Mucosa of rectum (tissue), 2 donors: ENCODE measurements at regions not wholly inside any gene's neighbourhood (a gene's known extent, or its start where the extent isn't known, plus 50 kb on each side); places are given as distances from the start of the nearest gene placed in this dataset.

Experiments used
- H3K27ac ChIP-seq, 2 donors: one replicate each; pipeline ENCODE4 v1.7.0; 2013; ENCODE audit warnings: inconsistent platforms in 2 of 2, low read depth in 2 of 2, low read length in 2 of 2
- H3K27me3 ChIP-seq, 2 donors: one replicate each; pipeline ENCODE4 v1.7.0; 2013; ENCODE audit warnings: low read length in 2 of 2; ENCODE audit not compliant: control insufficient read depth in 2 of 2, insufficient read depth in 2 of 2
- H3K36me3 ChIP-seq, 2 donors: one replicate each; pipeline ENCODE4 v1.7.0; 2013; ENCODE audit warnings: low read length in 2 of 2; ENCODE audit not compliant: control insufficient read depth in 2 of 2, insufficient read depth in 2 of 2
- H3K4me1 ChIP-seq, 2 donors: one replicate each; pipeline ENCODE4 v1.7.0; 2013; ENCODE audit warnings: low read length in 2 of 2, mild to moderate bottlenecking in 1 of 2; ENCODE audit not compliant: control insufficient read depth in 2 of 2, insufficient read depth in 2 of 2
- H3K4me3 ChIP-seq, 2 donors: one replicate each; pipeline ENCODE4 v1.7.0; 2013; ENCODE audit warnings: low read length in 2 of 2
- H3K9ac ChIP-seq, 2 donors: one replicate each; pipeline ENCODE4 v1.7.0; 2013; ENCODE audit warnings: low read length in 2 of 2, low read depth in 1 of 2, mild to moderate bottlenecking in 1 of 2
- H3K9me3 ChIP-seq, 2 donors: one replicate each; pipeline ENCODE4 v1.7.0; 2013; ENCODE audit warnings: low read length in 2 of 2; ENCODE audit not compliant: control insufficient read depth in 2 of 2
- donor health status: healthy.
- donor health status: Normal muscosa, but diverticular disease.

- Histone ChIP-seq H3K4me3 (no peak overlapping the region), H3K27ac (no peak overlapping the region), H3K36me3 (no peaks in the 10 kb centered on the region), H3K27me3 (no peaks in the 10 kb centered on the region), H3K4me1 (no peaks in the 10 kb centered on the region), H3K9me3 (no peaks in the 10 kb centered on the region), H3K9ac (no peak overlapping the region)
Observed at GRCh38 chr18:78165525-78165924, 814.1 kb upstream of the SALL3 start.

GRCh38 chr18:78168526-78168925, 811.1 kb upstream of the SALL3 start:
- Histone ChIP-seq H3K27me3 (no peaks in the 10 kb centered on the region), H3K27ac (no peak overlapping the region), H3K4me1 (no peaks in the 10 kb centered on the region), H3K36me3 (no peaks in the 10 kb centered on the region), H3K9ac (no peak overlapping the region), H3K4me3 (no peak overlapping the region), H3K9me3 (peaks cover 0 to 2% of the 10 kb centered on the region in 2 donors)

GRCh38 chr18:78169174-78169864, 810.3 kb upstream of the SALL3 start:
- H3K36me3 ChIP-seq, result no peaks in the 10 kb centered on the region
- no peak overlapping the region for H3K27ac ChIP-seq
- peaks cover 0 to 2% of the 10 kb centered on the region in 2 donors for H3K9me3 ChIP-seq
- no peak overlapping the region for H3K4me3 ChIP-seq
- no peak overlapping the region for H3K9ac ChIP-seq
- H3K27me3 ChIP-seq, result no peaks in the 10 kb centered on the region
- H3K4me1 ChIP-seq, result no peaks in the 10 kb centered on the region

GRCh38 chr18:78171954-78172353, 807.7 kb upstream of the SALL3 start:
- Histone ChIP-seq H3K4me3 (no peak overlapping the region), H3K9me3 (peaks cover 0 to 2% of the 10 kb centered on the region in 2 donors), H3K27me3 (no peaks in the 10 kb centered on the region), H3K27ac (no peak overlapping the region), H3K36me3 (no peaks in the 10 kb centered on the region), H3K9ac (no peak overlapping the region), H3K4me1 (no peaks in the 10 kb centered on the region)

- peaks cover 0 to 2% of the 10 kb centered on the region in 2 donors for H3K9me3 ChIP-seq
- no peaks in the 10 kb centered on the region for H3K36me3 ChIP-seq
- H3K9ac ChIP-seq, result no peak overlapping the region
- no peak overlapping the region for H3K27ac ChIP-seq
- H3K4me3 ChIP-seq, result no peak overlapping the region
- no peaks in the 10 kb centered on the region for H3K4me1 ChIP-seq
- H3K27me3 ChIP-seq, result no peaks in the 10 kb centered on the region
Observed at GRCh38 chr18:78174737-78175136, 804.9 kb upstream of the SALL3 start.

GRCh38 chr18:78178812-78179211, 800.8 kb upstream of the SALL3 start:
- no peak overlapping the region for H3K4me3 ChIP-seq
- no peak overlapping the region for H3K9ac ChIP-seq
- H3K36me3 ChIP-seq, result no peaks in the 10 kb centered on the region
- H3K27me3 ChIP-seq, result no peaks in the 10 kb centered on the region
- no peak overlapping the region for H3K27ac ChIP-seq
- no peaks in the 10 kb centered on the region for H3K9me3 ChIP-seq
- H3K4me1 ChIP-seq, result no peaks in the 10 kb centered on the region

GRCh38 chr18:78180741-78181140, 798.9 kb upstream of the SALL3 start:
- no peak overlapping the region for H3K4me3 ChIP-seq
- no peak overlapping the region for H3K27ac ChIP-seq
- no peaks in the 10 kb centered on the region for H3K27me3 ChIP-seq
- no peaks in the 10 kb centered on the region for H3K4me1 ChIP-seq
- no peaks in the 10 kb centered on the region for H3K9me3 ChIP-seq
- H3K36me3 ChIP-seq, result no peaks in the 10 kb centered on the region
- no peak overlapping the region for H3K9ac ChIP-seq

- Histone ChIP-seq H3K27me3 (no peaks in the 10 kb centered on the region), H3K9me3 (no peaks in the 10 kb centered on the region), H3K36me3 (no peaks in the 10 kb centered on the region), H3K4me3 (no peak overlapping the region), H3K4me1 (no peaks in the 10 kb centered on the region), H3K9ac (no peak overlapping the region), H3K27ac (no peak overlapping the region)
Observed at GRCh38 chr18:78183815-78184214, 795.8 kb upstream of the SALL3 start.

GRCh38 chr18:78191276-78191675, 788.3 kb upstream of the SALL3 start:
- H3K4me1 ChIP-seq, result no peaks in the 10 kb centered on the region
- H3K27me3 ChIP-seq, result no peaks in the 10 kb centered on the region
- no peaks in the 10 kb centered on the region for H3K36me3 ChIP-seq
- no peak overlapping the region for H3K4me3 ChIP-seq
- H3K9me3 ChIP-seq, result peaks cover 0 to 3% of the 10 kb centered on the region in 2 donors
- H3K9ac ChIP-seq, result no peak overlapping the region
- H3K27ac ChIP-seq, result no peak overlapping the region

- Histone ChIP-seq H3K4me3 (no peak overlapping the region), H3K9ac (no peak overlapping the region), H3K36me3 (no peaks in the 10 kb centered on the region), H3K4me1 (no peaks in the 10 kb centered on the region), H3K9me3 (peaks cover 0 to 3% of the 10 kb centered on the region in 2 donors), H3K27me3 (no peaks in the 10 kb centered on the region), H3K27ac (no peak overlapping the region)
Observed at GRCh38 chr18:78192054-78192453, 787.6 kb upstream of the SALL3 start.
